NCI-H2196 treated with DMSO at 0.1 percent for 48 hours (cell line): ENCODE measurements at regions not wholly inside any gene's neighbourhood (a gene's known extent, or its start where the extent isn't known, plus 50 kb on each side); places are given as distances from the start of the nearest gene placed in this dataset.

Experiments
- DNase-seq: peaks from one replicate; lab custom pipeline; 2025; ENCODE audit not compliant: unreplicated experiment; lab: John Stamatoyannopoulos, UW

GRCh38 chr13:58043971-58044370 is 412.4 kb downstream of the PCDH17 start:
- no peak for DNase-seq

- DNase-seq: no peak
These were observed 417.1 kb downstream of the PCDH17 start for GRCh38 chr13:58048670-58049069.

- DNase-seq: no peak
These were observed 419.9 kb downstream of the PCDH17 start for GRCh38 chr13:58051396-58051795.

DNA sequence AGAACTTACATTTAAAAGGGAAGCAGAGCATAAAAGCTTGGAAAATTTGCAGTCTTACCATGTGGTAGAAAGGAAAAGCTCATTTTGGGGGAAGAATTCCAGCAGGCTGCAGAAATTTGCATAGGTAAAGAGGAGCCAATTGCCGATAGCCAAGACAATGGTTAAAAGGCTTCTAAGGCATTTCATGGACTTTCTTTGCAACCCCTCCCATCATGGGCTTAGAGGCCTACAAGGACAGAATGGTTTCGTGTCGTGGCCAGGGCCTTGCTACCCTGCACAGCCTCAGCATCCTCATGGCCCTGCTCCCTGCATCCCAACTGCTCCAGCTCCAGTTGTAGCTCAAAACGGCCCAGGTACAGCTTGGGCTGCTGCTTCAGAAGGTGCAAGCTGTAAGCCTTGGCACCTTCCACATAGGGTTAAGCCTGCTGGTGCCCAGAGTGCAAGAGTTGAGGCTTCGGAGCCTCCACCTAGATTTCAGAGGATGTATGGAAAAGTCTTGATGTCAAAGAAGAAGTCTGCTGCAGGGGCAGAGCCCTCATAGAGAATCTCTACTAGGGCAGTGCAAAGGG is 420.3 kb downstream of the PCDH17 start:
- no peak for DNase-seq

- DNase-seq: no peak
These were observed 424.9 kb downstream of the PCDH17 start for GRCh38 chr13:58056426-58056825.

DNA sequence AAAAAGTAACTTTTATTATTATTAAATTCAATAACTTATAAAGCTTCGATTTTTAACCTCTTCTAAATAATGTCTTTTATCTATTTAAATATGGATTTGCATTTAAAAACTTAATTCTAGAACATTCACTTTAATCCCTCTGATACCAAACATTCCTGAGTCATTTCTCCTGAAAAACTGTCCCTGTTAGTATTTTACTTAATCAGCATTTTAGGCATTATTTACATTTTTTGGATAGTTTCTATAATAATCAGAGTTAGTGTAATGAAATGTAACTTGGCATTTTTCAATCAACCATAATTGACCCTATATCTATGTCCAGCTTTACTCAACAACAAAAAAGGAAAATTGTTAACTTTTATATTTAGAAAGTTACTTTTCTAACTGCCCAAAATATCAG is 428.1 kb downstream of the PCDH17 start:
- DNase-seq: no peak

DNA sequence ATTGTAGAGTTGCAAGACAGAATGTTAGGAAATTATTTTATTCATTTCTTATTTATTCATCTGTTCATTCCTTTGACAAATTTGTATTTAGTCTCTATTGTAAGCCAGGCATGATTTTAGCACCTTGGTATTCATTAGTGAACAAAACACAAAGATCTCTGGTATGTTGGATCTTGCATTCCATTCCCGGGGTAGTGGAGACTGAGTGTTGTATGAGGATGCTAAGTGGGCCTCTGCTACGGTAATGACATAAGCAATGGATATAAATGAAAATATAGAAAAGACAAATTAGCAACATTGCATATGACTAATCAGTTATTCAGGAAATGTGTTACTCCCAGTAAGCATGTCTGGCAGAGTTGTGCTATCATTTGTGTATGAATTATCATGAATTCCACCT is 449.3 kb downstream of the PCDH17 start:
- no peak for DNase-seq

GRCh38 chr13:58081301-58081820 is 449.8 kb downstream of the PCDH17 start:
- DNase-seq: no peak

DNA sequence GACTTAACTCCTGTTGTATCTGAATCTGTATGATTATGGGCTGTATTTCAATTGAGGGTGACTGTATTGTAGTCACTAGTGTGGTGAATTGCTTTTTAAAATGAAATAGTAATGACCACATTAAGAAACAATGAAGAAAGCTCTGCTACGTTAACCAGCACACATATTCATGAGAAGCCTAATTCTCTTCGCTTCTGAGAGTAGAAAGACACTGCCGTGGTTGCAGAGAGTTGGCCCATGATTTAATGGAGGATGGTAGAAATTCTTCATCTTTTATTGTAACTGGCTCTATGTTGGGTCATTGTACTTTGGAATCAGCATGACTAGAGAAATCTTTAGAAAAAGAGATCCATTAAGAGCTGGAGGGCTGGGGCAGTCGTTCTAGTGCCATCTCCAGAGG is 451.5 kb downstream of the PCDH17 start:
- no peak for DNase-seq

GRCh38 chr13:58085274-58085673 is 453.7 kb downstream of the PCDH17 start:
- DNase-seq: no peak

DNA sequence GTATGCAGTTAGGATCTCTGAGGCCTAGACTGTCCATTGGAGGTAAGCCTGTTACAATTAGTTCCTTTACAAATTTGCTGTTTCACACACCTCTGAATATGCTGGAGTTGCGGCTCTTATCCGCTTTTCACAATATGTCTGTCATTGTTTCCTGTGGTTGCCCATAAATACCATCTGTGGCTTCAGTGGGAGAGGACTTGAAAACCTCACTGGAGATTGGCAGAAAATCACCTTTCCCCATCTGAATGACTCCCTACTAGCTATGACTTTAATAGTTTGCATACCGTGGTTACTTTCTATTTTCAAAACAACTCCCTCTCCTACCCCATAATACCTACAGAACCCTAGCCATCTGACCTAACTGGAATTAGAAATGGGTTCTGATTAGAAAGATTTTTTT is 454.3 kb downstream of the PCDH17 start:
- no peak for DNase-seq

- no peak for DNase-seq
These were observed 456.0 kb downstream of the PCDH17 start for GRCh38 chr13:58087566-58087965.

DNA sequence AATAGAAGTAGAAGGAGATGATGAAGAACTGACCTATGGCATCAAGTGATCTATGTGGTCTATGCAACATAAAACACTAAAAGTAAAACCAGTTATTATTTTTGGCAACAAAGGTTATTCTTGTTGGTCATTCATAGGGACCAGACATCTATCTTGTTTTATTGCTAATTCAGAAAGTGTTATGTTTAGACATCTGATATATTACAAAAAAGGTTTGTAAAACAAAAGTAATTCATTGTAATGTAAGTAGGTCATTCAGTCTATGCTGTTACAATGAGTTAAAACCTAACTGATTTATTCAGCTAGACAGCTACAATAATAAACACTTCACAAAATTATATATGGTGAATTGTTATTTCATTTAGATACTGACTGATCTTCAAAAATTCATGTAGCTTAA is 461.9 kb downstream of the PCDH17 start:
- DNase-seq: no peak

- no peak for DNase-seq
These were observed 466.3 kb downstream of the PCDH17 start for GRCh38 chr13:58097831-58098230.

DNA sequence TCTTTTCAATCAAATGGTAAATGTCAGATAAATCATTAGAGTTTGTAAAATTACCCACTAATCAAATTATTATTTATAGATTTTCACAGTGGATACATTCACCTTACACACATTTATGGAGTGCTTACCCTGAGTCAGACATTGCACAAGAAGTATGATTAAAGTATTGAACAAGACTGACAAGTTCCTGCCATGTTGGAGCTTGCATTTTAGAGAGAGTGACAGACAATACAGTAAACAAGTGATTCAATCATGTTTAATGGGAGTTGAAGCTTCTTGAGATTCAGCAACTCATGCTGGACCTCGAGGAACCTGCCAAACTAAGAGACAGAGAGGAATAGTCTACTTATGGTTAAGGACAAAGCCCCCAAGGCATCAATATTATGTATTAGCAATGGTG is 487.8 kb downstream of the PCDH17 start:
- no peak for DNase-seq

GRCh38 chr13:58119804-58120203 is 488.3 kb downstream of the PCDH17 start:
- no peak for DNase-seq

DNA sequence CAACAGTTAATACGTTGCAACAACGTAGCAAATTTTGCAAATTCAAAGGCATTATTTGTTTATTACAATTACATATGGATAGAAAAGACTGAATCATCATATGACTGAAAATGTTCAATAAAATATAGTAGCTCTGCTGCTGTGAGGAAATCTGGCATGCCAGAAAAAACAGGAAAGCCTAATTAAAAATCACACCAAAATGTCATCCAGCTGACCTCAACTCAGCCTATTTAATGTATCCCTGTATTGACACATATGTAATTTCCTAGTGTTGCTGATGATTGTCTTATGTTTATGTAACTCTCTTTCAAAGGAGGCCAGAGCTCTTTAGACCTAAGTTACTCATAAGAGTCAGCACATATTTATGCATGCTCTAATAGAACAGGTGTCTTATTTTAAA is 495.0 kb downstream of the PCDH17 start:
- no peak for DNase-seq

- no peak for DNase-seq
These were observed 502.5 kb downstream of the PCDH17 start for GRCh38 chr13:58134012-58134411.

DNA sequence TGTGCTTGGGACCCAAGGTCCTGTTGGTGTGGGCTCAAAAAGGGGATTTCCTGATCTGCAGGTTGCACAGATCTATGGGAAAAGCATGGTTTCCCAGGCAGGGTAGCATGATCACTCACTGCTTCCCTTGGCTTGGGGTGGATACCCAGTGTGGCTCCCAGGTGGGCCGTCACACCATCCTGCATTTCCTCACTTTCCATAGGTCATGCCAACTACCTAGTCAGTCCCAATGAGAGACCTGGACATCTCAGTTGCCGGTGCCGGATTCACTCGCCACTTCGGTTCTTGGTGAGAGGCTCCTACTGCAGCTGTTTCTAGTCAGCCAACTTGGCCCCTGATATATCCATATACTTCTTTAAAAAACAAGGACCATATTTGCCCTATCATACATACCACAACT is 503.0 kb downstream of the PCDH17 start:
- no peak for DNase-seq

- DNase-seq: no peak
These were observed 511.4 kb downstream of the PCDH17 start for GRCh38 chr13:58142952-58143351.

- DNase-seq: no peak
These were observed 513.1 kb downstream of the PCDH17 start for GRCh38 chr13:58144616-58145015.

- no peak for DNase-seq
These were observed 519.9 kb downstream of the PCDH17 start for GRCh38 chr13:58151452-58151851.

DNA sequence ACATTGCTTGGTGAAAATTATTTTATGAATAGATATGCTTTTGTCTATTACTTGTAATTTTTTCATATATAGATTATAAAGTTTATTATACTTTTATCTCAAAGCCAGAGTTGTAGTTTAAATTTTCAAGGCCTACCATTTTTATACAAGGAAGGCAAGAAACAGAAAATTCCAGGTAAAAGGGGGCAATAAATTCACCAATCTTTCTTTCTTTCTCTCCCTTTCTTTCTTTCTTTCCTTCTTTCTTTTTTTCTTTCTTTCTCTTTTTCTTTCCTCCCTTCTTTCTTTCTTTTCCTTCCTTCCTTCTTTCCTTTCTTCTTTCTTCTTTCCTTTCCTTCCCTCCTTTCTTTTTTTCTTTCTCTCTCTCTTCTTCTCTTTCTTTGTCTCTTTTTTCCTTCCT is 529.4 kb downstream of the PCDH17 start:
- DNase-seq: no peak
